H1 (cell line): ENCODE measurements at regions not wholly inside any gene's neighbourhood (a gene's known extent, or its start where the extent isn't known, plus 50 kb on each side); places are given as distances from the start of the nearest gene placed in this dataset.

Source experiments
- CTCF ChIA-PET: fragments of 300-600 bp; sonication (Branson Sonifier 250); formaldehyde crosslinking; loops from one replicate; lab custom pipeline; 2021; ENCODE audit not compliant: partially characterized antibody; lab: Charles Lee
- POLR2A ChIA-PET: fragments of 300-600 bp; sonication (Branson Sonifier 250); formaldehyde crosslinking; loops from one replicate; lab custom pipeline; 2021; ENCODE audit warnings: inconsistent platforms; ENCODE audit not compliant: partially characterized antibody; lab: Charles Lee
- DNase-seq, 2 experiments: peaks; one replicate each; pipeline versions ENCODE4 v3.0.0 to v3.0.0-alpha.2; 2010 to 2022; ENCODE audit warnings: low spot score in 2 of 2, low read depth in 1 of 2, mixed read lengths in 1 of 2
- FAIRE-seq: peaks from 2 replicates; lab custom pipeline; 2011; peaks lifted over from hg19 to GRCh38; lab: Jason Lieb, UNC
- H2AFZ ChIP-seq: 2 replicates; pipeline ENCODE4 v1.8.1; 2012; ENCODE audit warnings: low read length, inconsistent platforms
- H2AK5ac ChIP-seq: 2 replicates; pipeline ENCODE4 v1.6.1; 2013; ENCODE audit warnings: low read depth, low read length
- H2BK120ac ChIP-seq: replicated peaks from 2 replicates; pipeline ENCODE3; 2013; ENCODE audit warnings: low read depth, low read length, inconsistent platforms
- H2BK12ac ChIP-seq: 2 replicates; pipeline ENCODE4 v1.6.1; 2013; ENCODE audit warnings: low read depth, low read length
- H2BK15ac ChIP-seq: 2 replicates; pipeline ENCODE4 v1.6.1; 2013; ENCODE audit warnings: low read length
- H2BK20ac ChIP-seq: 2 replicates; pipeline ENCODE4 v1.6.1; 2013; ENCODE audit warnings: low read length
- H2BK5ac ChIP-seq: 2 replicates; pipeline ENCODE4 v1.6.1; 2013; ENCODE audit warnings: low read depth, low read length
- H3K14ac ChIP-seq: 2 replicates; pipeline ENCODE4 v1.6.1; 2013; ENCODE audit warnings: inconsistent platforms; ENCODE audit not compliant: insufficient read length
- H3K18ac ChIP-seq: 2 replicates; pipeline ENCODE4 v1.6.1; 2013; ENCODE audit warnings: low read length; ENCODE audit errors: extremely low read depth
- H3K23ac ChIP-seq: 2 replicates; pipeline ENCODE4 v1.6.1; 2013; ENCODE audit warnings: inconsistent platforms; ENCODE audit not compliant: insufficient read length
- H3K23me2 ChIP-seq: 2 replicates; pipeline ENCODE4 v1.6.1; 2013; ENCODE audit warnings: low read depth, low read length
- H3K27ac ChIP-seq: 2 replicates; pipeline ENCODE4 v1.6.1; 2011; ENCODE audit warnings: low read depth, low read length, inconsistent platforms
- H3K27me3 ChIP-seq, 4 experiments: replicated peaks in 1 of 4; 1 replicate in 1 of 4; 2 replicates in 3 of 4; pipeline versions ENCODE4 v1.6.1 to v1.8.1; 2011 to 2013; ENCODE audit warnings: low read length in 3 of 4, mild to moderate bottlenecking in 3 of 4, inconsistent platforms in 2 of 4, mixed read lengths in 2 of 4, moderate library complexity in 1 of 4; ENCODE audit not compliant: control insufficient read depth in 3 of 4, insufficient read depth in 3 of 4; ENCODE audit errors: extremely low read depth in 1 of 4
- H3K36me3 ChIP-seq, 4 experiments: 2 replicates each; pipeline versions ENCODE4 v1.6.1 to v1.8.1; 2011 to 2013; ENCODE audit warnings: mild to moderate bottlenecking in 4 of 4, low read length in 3 of 4, moderate library complexity in 2 of 4, control low read depth in 1 of 4, inconsistent platforms in 1 of 4; ENCODE audit not compliant: insufficient read depth in 4 of 4, control insufficient read depth in 2 of 4
- H3K4ac ChIP-seq: replicated peaks from 2 replicates; pipeline ENCODE3; 2013; ENCODE audit warnings: low read length, low read depth, mixed read lengths, inconsistent platforms; ENCODE audit not compliant: insufficient read length
- H3K4me1 ChIP-seq, 4 experiments: replicated peaks in 1 of 4; 1 replicate in 1 of 4; 2 replicates in 3 of 4; pipeline versions ENCODE4 v1.6.1 to v1.8.1; 2011 to 2013; ENCODE audit warnings: low read length in 3 of 4, inconsistent platforms in 2 of 4, mixed read lengths in 1 of 4; ENCODE audit not compliant: insufficient read depth in 4 of 4, control insufficient read depth in 3 of 4
- H3K4me2 ChIP-seq, 2 experiments: 2 replicates each; pipeline versions ENCODE4 v1.6.1 to v1.8.1; 2011 to 2013; ENCODE audit warnings: low read depth in 2 of 2, low read length in 2 of 2, control low read depth in 1 of 2, inconsistent platforms in 1 of 2, mild to moderate bottlenecking in 1 of 2; ENCODE audit not compliant: insufficient read depth in 1 of 2
- H3K4me3 ChIP-seq, 4 experiments: fragments of 200-600, 300-600 bp in 1 of 4; sonication (generic), shearing (Covaris generic), sonication (Bioruptor Twin) in 1 of 4; 2 replicates each; pipeline versions ENCODE4 v1.5.1 to v1.8.1; 2011 to 2016; ENCODE audit warnings: low read length in 4 of 4, low read depth in 3 of 4, control low read depth in 2 of 4, inconsistent platforms in 2 of 4, mild to moderate bottlenecking in 2 of 4, mixed read lengths in 1 of 4, moderate library complexity in 1 of 4; ENCODE audit not compliant: insufficient read depth in 2 of 4; ENCODE audit errors: extremely low read depth in 1 of 4
- H3K56ac ChIP-seq: replicated peaks from 2 replicates; pipeline ENCODE3; 2013; ENCODE audit warnings: low read depth, mild to moderate bottlenecking, mixed read lengths, low read length, inconsistent platforms; ENCODE audit not compliant: insufficient read length
- H3K79me1 ChIP-seq: 2 replicates; pipeline ENCODE4 v1.6.1; 2013; ENCODE audit warnings: low read depth, low read length, control low read depth
- H3K79me2 ChIP-seq, 2 experiments: 2 replicates each; pipeline versions ENCODE4 v1.6.1 to v1.8.1; 2012 to 2013; ENCODE audit warnings: low read length in 2 of 2, mild to moderate bottlenecking in 2 of 2, inconsistent platforms in 1 of 2; ENCODE audit not compliant: insufficient read depth in 2 of 2, control insufficient read depth in 1 of 2
- H3K9ac ChIP-seq, 4 experiments: replicated peaks in 1 of 4; 1 replicate in 1 of 4; 2 replicates in 3 of 4; pipeline versions ENCODE4 v1.6.1 to v1.8.1; 2011 to 2013; ENCODE audit warnings: low read depth in 3 of 4, low read length in 3 of 4, control low read depth in 2 of 4, mild to moderate bottlenecking in 2 of 4, moderate library complexity in 2 of 4, inconsistent platforms in 1 of 4; ENCODE audit errors: extremely low read depth in 1 of 4
- H3K9me3 ChIP-seq, 2 experiments: 2 replicates each; pipeline versions ENCODE4 v1.6.1 to v1.8.1; 2012 to 2013; ENCODE audit warnings: mild to moderate bottlenecking in 2 of 2, moderate library complexity in 2 of 2, control low read depth in 1 of 2, inconsistent platforms in 1 of 2, low read depth in 1 of 2, low read length in 1 of 2, mixed read lengths in 1 of 2; ENCODE audit not compliant: insufficient read depth in 2 of 2
- H4K20me1 ChIP-seq, 2 experiments: replicated peaks in 1 of 2; 2 replicates each; pipeline versions ENCODE3 to v1.8.1; 2011 to 2013; ENCODE audit warnings: inconsistent platforms in 2 of 2, low read length in 2 of 2, mild to moderate bottlenecking in 1 of 2; ENCODE audit not compliant: insufficient read depth in 2 of 2, control insufficient read depth in 1 of 2
- H4K5ac ChIP-seq: 2 replicates; pipeline ENCODE4 v1.6.1; 2013; ENCODE audit warnings: low read length, low read depth, mixed read lengths, inconsistent platforms; ENCODE audit not compliant: insufficient read length
- H4K8ac ChIP-seq: 2 replicates; pipeline ENCODE4 v1.8.0; 2013; ENCODE audit warnings: mild to moderate bottlenecking, moderate library complexity, low read length, inconsistent platforms; ENCODE audit not compliant: insufficient read depth; ENCODE audit errors: extremely low read depth
- H4K91ac ChIP-seq: replicated peaks from 2 replicates; pipeline ENCODE3; 2013; ENCODE audit warnings: low read length, mixed read lengths, inconsistent platforms; ENCODE audit not compliant: insufficient read length
- CHD1 ChIP-seq: IDR thresholded peaks from 2 replicates; pipeline ENCODE4 v1.6.1; 2012; ENCODE audit warnings: low read depth, low read length, improper control_type of control experiment
- HDAC2 ChIP-seq, 2 experiments: fragments of 300-600 bp in 1 of 2; sonication (generic) in 1 of 2; IDR thresholded peaks; 2 replicates each; pipeline ENCODE4 v1.6.1; 2011 to 2012; ENCODE audit warnings: low read depth in 2 of 2, low read length in 2 of 2, mild to moderate bottlenecking in 2 of 2, moderate library complexity in 2 of 2, borderline replicate concordance in 1 of 2, inconsistent platforms in 1 of 2
- KDM5A ChIP-seq: fragments of 200-600 bp; IDR thresholded peaks from 2 replicates; pipeline ENCODE4 v1.7.1; 2012; ENCODE audit warnings: mild to moderate bottlenecking, low read length, inconsistent platforms, mixed read lengths
- PHF8 ChIP-seq: fragments of 200-600 bp; sonication (generic); conservative IDR thresholded peaks from 2 replicates; pipeline ENCODE4 v1.7.1; 2012; ENCODE audit warnings: low read depth, mild to moderate bottlenecking, inconsistent platforms, low read length, moderate library complexity
- RBBP5 ChIP-seq: IDR thresholded peaks from 2 replicates; pipeline ENCODE4 v1.7.1; 2012; ENCODE audit warnings: low read depth, mild to moderate bottlenecking, inconsistent platforms, low read length, moderate library complexity, borderline replicate concordance
- WGBS, 2 experiments: shearing (Covaris generic) in 1 of 2; methylation state at CpG; one replicate each; pipeline versions ENCODE4 v1.1.6 to v1.1.7; 2013 to 2015; ENCODE audit warnings: low lambda C conversion rate in 2 of 2, mixed read lengths in 2 of 2, inconsistent platforms in 1 of 2, low coverage in 1 of 2, missing lambda C conversion rate in 1 of 2; ENCODE audit not compliant: insufficient replicate concordance in 2 of 2, insufficient coverage in 1 of 2, insufficient read length in 1 of 2; ENCODE audit errors: extremely low coverage in 1 of 2, missing lambda C conversion rate in 1 of 2; 5-methylcytosine and 5-hydroxymethylcytosine counted together

GRCh38 chr1:198861636-198862035 is 222.8 kb downstream of the PTPRC start:
- no peak overlapping the region for H3K18ac ChIP-seq
- no peak overlapping the region for H3K23ac ChIP-seq
- no peak overlapping the region for H3K4ac ChIP-seq
- H4K5ac ChIP-seq, result no peak overlapping the region
- no peak for FAIRE-seq
- H3K4me2 ChIP-seq, result no peak overlapping the region
- H3K56ac ChIP-seq, result no peak overlapping the region
- no peak overlapping the region for H2BK120ac ChIP-seq
- H3K79me2 ChIP-seq, result no peaks in the 10 kb centered on the region
- no peak overlapping the region for H2BK20ac ChIP-seq
- H2BK5ac ChIP-seq, result no peak overlapping the region
- H3K4me1 ChIP-seq, result no peaks in the 10 kb centered on the region
- POLR2A ChIA-PET, result no interaction called here
- H4K20me1 ChIP-seq, result no peaks in the 10 kb centered on the region
- H2AFZ ChIP-seq, result no peak overlapping the region
- no peak overlapping the region for H3K27ac ChIP-seq
- H4K8ac ChIP-seq, result no peak overlapping the region
- no peak overlapping the region for H2AK5ac ChIP-seq
- H3K27me3 ChIP-seq, result no peaks in the 10 kb centered on the region
- no peaks in the 10 kb centered on the region for H3K9me3 ChIP-seq
- H3K4me3 ChIP-seq, result no peak overlapping the region
- H3K9ac ChIP-seq, result no peak overlapping the region
- WGBS, 2 experiments, result 83% methylated on average over 2 of the region's 2 CpGs; no CpG with 5 or more reads in 1 of the 2 experiments
- H4K91ac ChIP-seq, result no peak overlapping the region
- no peak overlapping the region for H3K14ac ChIP-seq
- no peaks in the 10 kb centered on the region; the same call in 1 of the 2 replicates for H3K23me2 ChIP-seq
- no peak for TF ChIP-seq KDM5A
- no peak for TF ChIP-seq CHD1
- no peak for TF ChIP-seq PHF8
- no peak for TF ChIP-seq HDAC2 (IDR thresholded peaks at IDR 0.05; ENCODE audit: borderline replicate concordance in 1 of 2, low read depth in 2 of 2, low read length in 2 of 2)
- TF ChIP-seq RBBP5, result no peak
- TF ChIP-seq, all 59 proteins: peak for 0
- no peak overlapping the region for H2BK12ac ChIP-seq
- no peaks in the 10 kb centered on the region for H3K79me1 ChIP-seq
- CTCF ChIA-PET, result no interaction called here
- no peak overlapping the region for H2BK15ac ChIP-seq
- H3K36me3 ChIP-seq, result no peaks in the 10 kb centered on the region
- no peak for DNase-seq
